Adrenal gland (tissue), 9 donors: ENCODE measurements at regions not wholly inside any gene's neighbourhood (a gene's known extent, or its start where the extent isn't known, plus 50 kb on each side); places are given as distances from the start of the nearest gene placed in this dataset.

Experiments used
- DNase-seq, 7 donors: peaks; one replicate each; pipeline ENCODE4 v3.0.0-alpha.2; 2019 to 2020
- H3K27ac ChIP-seq, 5 donors: fragments of 200-600 bp; sonication (generic) in 4 of 5; 1 replicate in 3 of 5; 2 replicates in 2 of 5; pipeline versions ENCODE4 v1.5.1 to v1.8.0; 2016 to 2020; ENCODE audit warnings: mild to moderate bottlenecking in 1 of 5
- H3K27me3 ChIP-seq: fragments of 200-600 bp; 2 replicates; pipeline ENCODE4 v1.8.0; 2021
- H3K36me3 ChIP-seq, 2 donors: fragments of 200-600 bp; replicated peaks in 1 of 2; 1 replicate in 1 of 2; 2 replicates in 1 of 2; pipeline versions ENCODE4 v1.5.1 to v1.8.0; 2018 to 2022
- H3K4me1 ChIP-seq, 2 donors: fragments of 200-600 bp; replicated peaks in 1 of 2; 1 replicate in 1 of 2; 2 replicates in 1 of 2; pipeline versions ENCODE4 v1.5.1 to v1.8.0; 2018 to 2021
- H3K4me3 ChIP-seq, 4 donors: fragments of 200-600 bp; sonication (generic) in 3 of 4; one replicate each; pipeline ENCODE4 v1.5.1; 2016 to 2018
- H3K9me3 ChIP-seq, 3 donors: fragments of 200-600 bp; sonication (generic) in 1 of 3; replicated peaks in 1 of 3; 1 replicate in 2 of 3; 2 replicates in 1 of 3; pipeline versions ENCODE4 v1.5.1 to v1.8.0; 2016 to 2021
- POLR2A ChIP-seq, 2 donors: fragments of 450-650 bp; IDR thresholded peaks; one replicate each; pipeline ENCODE4 v1.6.1; 2017; ENCODE audit warnings: antibody characterized with exemption in 2 of 2, mild to moderate bottlenecking in 2 of 2, moderate library complexity in 1 of 2
- WGBS, 4 donors: extraction: QIAGEN DNeasy Blood & Tissue Kit in 2 of 4; methylation state at CpG; one replicate each; pipeline versions ENCODE4 v1.1.5 to v1.1.7; 2013 to 2017; 5-methylcytosine and 5-hydroxymethylcytosine counted together
- intact Hi-C, 2 donors: fragments of 100-400 bp; cut with DNase I; formaldehyde crosslinking; loops; one replicate each; pipeline versions ENCODE4 v1.14.1 to v1.15.0; 2022 to 2023
- TF ChIP-seq, protein P1 (sequence below), 6 experiments: fragments of 450-650 bp in 4 of 6; fragments of 200-600 bp in 2 of 6; sonication (generic) in 1 of 6; IDR thresholded peaks; 1 replicate in 5 of 6; 2 replicates in 1 of 6; pipeline versions ENCODE4 v1.5.1 to v1.8.0; 2016 to 2021; ENCODE audit warnings: antibody characterized with exemption in 6 of 6, mild to moderate bottlenecking in 2 of 6, moderate library complexity in 1 of 6
- donor health status: healthy with polysubstance abuse.
- donor health status: Bipolar disorder and iron deficiency.
- donor health status: DM: yes; HTN: yes; CAD: no.
- donor health status: DM: no; HTN: no; CAD: no.
- donor health status: DM: no; HTN: no; CAD: no.

DNA sequence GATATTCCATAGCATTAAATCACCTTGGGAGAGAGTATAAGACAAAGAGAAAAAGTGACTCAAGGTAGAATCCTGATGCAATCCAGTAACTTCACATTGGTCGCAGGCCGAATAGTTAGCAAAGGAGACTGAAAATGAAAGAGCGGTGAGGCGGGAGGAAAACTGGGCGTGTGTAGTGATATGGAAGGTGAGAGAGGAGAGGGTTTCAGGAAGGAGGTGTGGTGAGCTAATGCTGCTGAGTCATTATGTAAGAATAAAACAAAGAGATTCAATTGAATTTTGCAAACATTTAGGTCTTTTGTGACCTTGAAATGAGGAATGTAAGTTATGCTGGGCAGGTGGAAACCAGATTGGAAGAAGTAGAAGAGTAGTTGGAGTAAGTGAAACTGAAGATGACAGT is 235.3 kb downstream of the C3orf38 start:
- H3K27ac ChIP-seq: no peak overlapping the region
- intact Hi-C loops: no loop called here
- no peaks in the 10 kb centered on the region for H3K9me3 ChIP-seq
- TF ChIP-seq, protein P1, sequence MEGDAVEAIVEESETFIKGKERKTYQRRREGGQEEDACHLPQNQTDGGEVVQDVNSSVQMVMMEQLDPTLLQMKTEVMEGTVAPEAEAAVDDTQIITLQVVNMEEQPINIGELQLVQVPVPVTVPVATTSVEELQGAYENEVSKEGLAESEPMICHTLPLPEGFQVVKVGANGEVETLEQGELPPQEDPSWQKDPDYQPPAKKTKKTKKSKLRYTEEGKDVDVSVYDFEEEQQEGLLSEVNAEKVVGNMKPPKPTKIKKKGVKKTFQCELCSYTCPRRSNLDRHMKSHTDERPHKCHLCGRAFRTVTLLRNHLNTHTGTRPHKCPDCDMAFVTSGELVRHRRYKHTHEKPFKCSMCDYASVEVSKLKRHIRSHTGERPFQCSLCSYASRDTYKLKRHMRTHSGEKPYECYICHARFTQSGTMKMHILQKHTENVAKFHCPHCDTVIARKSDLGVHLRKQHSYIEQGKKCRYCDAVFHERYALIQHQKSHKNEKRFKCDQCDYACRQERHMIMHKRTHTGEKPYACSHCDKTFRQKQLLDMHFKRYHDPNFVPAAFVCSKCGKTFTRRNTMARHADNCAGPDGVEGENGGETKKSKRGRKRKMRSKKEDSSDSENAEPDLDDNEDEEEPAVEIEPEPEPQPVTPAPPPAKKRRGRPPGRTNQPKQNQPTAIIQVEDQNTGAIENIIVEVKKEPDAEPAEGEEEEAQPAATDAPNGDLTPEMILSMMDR (IDR thresholded peaks at IDR 0.05): no peak
- TF ChIP-seq POLR2A (IDR thresholded peaks at IDR 0.05): no peak
- no peaks in the 10 kb centered on the region for H3K36me3 ChIP-seq
- H3K4me3 ChIP-seq: no peak overlapping the region
- H3K27me3 ChIP-seq: no peaks in the 10 kb centered on the region
- 65 to 72% (median 68%) methylated on average over 5 of the region's 5 CpGs for WGBS, 4 donors
- DNase-seq: no peak
- H3K4me1 ChIP-seq: no peaks in the 10 kb centered on the region

GRCh38 chr3:88398581-88398980 is 248.8 kb downstream of the C3orf38 start:
- Histone ChIP-seq H3K9me3 (no peaks in the 10 kb centered on the region), H3K27me3 (no peaks in the 10 kb centered on the region), H3K36me3 (no peaks in the 10 kb centered on the region), H3K4me3 (no peak overlapping the region), H3K4me1 (no peaks in the 10 kb centered on the region), H3K27ac (no peak overlapping the region)
- no peak for DNase-seq
- TF ChIP-seq, protein P1 (IDR thresholded peaks at IDR 0.05): no peak
- no peak for TF ChIP-seq POLR2A (IDR thresholded peaks at IDR 0.05)
- intact Hi-C loops: no loop called here

DNA sequence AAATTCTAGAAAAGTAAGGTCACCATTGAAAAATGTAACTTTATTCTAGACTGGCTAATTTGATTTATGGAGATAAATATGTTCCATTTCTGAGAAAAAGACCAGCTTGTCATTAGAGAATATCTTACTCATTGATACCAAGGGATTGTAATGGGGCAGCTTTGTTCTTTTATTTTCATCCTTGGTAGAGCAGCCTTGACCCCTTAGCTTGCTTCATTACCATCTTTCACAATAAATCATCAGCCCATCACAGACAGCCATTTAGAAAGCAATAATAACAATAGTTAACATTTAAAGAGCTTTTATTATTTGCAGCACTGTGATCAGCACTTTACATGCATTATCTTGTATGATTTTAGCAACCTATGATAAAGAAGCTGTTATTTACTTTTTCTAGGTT is 253.6 kb downstream of the C3orf38 start:
- DNase-seq: no peak
- H3K27me3 ChIP-seq: no peaks in the 10 kb centered on the region
- no peak overlapping the region for H3K27ac ChIP-seq
- no peak for TF ChIP-seq POLR2A (IDR thresholded peaks at IDR 0.05)
- TF ChIP-seq, protein P1 (IDR thresholded peaks at IDR 0.05): no peak
- no peaks in the 10 kb centered on the region for H3K9me3 ChIP-seq
- H3K36me3 ChIP-seq: no peaks in the 10 kb centered on the region
- intact Hi-C loops: no loop called here
- H3K4me1 ChIP-seq: no peaks in the 10 kb centered on the region
- H3K4me3 ChIP-seq: no peak overlapping the region

GRCh38 chr3:88408097-88408496 is 258.3 kb downstream of the C3orf38 start:
- H3K27me3 ChIP-seq: no peaks in the 10 kb centered on the region
- TF ChIP-seq, protein P1 (IDR thresholded peaks at IDR 0.05): no peak
- no peak for TF ChIP-seq POLR2A (IDR thresholded peaks at IDR 0.05)
- H3K9me3 ChIP-seq: no peaks in the 10 kb centered on the region
- no peak overlapping the region for H3K4me3 ChIP-seq
- no peaks in the 10 kb centered on the region for H3K4me1 ChIP-seq
- H3K27ac ChIP-seq: no peak overlapping the region
- H3K36me3 ChIP-seq: no peaks in the 10 kb centered on the region
- 76 to 87% (median 83%) methylated on average over 1 of the region's 1 CpG for WGBS, 4 donors
- no peak for DNase-seq
- intact Hi-C loops: no loop called here
